GM23338 (cell line): ENCODE measurements at regions not wholly inside any gene's neighbourhood (a gene's known extent, or its start where the extent isn't known, plus 50 kb on each side); places are given as distances from the start of the nearest gene placed in this dataset.

Source experiments
- ATAC-seq: fragments of 200-7000 bp; cut with Tn5 transposase; 3 replicates; pipeline ENCODE4 v1.9.1; 2020
- DNase-seq: peaks from one replicate; pipeline ENCODE4 v3.0.0-alpha.2; 2015; ENCODE audit warnings: low spot score
- H2AFZ ChIP-seq: fragments of 200-600 bp; sonication (generic); 2 replicates; pipeline ENCODE4 v1.8.0; 2016; ENCODE audit warnings: antibody characterized with exemption, mild to moderate bottlenecking, moderate library complexity
- H3F3A ChIP-seq: fragments of 200-600 bp; sonication (generic); replicated peaks from 2 replicates; pipeline ENCODE4 v1.8.0; 2017; ENCODE audit warnings: antibody characterized with exemption, mixed run types, low read depth
- H3K27ac ChIP-seq: fragments of 200-600 bp; sonication (generic); 2 replicates; pipeline ENCODE4 v1.6.1; 2016; ENCODE audit warnings: low read depth
- H3K27me3 ChIP-seq: fragments of 200-600 bp; sonication (generic); 2 replicates; pipeline ENCODE4 v1.8.0; 2016; ENCODE audit warnings: mild to moderate bottlenecking, mixed run types, moderate library complexity; ENCODE audit not compliant: insufficient read depth
- H3K36me3 ChIP-seq: fragments of 200-600 bp; sonication (generic); 2 replicates; pipeline ENCODE4 v1.8.0; 2016; ENCODE audit warnings: mild to moderate bottlenecking; ENCODE audit not compliant: insufficient read depth
- H3K4me1 ChIP-seq: fragments of 200-600 bp; sonication (generic); 2 replicates; pipeline ENCODE4 v1.8.0; 2016; ENCODE audit warnings: mild to moderate bottlenecking, moderate library complexity; ENCODE audit not compliant: insufficient read depth
- H3K4me2 ChIP-seq: fragments of 200-600 bp; sonication (generic); 2 replicates; pipeline ENCODE4 v1.7.1; 2017; ENCODE audit warnings: mixed run types
- H3K4me3 ChIP-seq: fragments of 200-600 bp; sonication (generic); 2 replicates; pipeline ENCODE4 v1.6.1; 2016; ENCODE audit warnings: mixed run types
- H3K79me2 ChIP-seq: fragments of 200-600 bp; sonication (generic); replicated peaks from 2 replicates; pipeline ENCODE4 v1.8.0; 2017; ENCODE audit warnings: mild to moderate bottlenecking; ENCODE audit not compliant: insufficient read depth
- H3K9me2 ChIP-seq: fragments of 200-600 bp; sonication (generic); 2 replicates; pipeline ENCODE4 v1.8.0; 2017; ENCODE audit not compliant: insufficient read depth
- H4K20me1 ChIP-seq: fragments of 200-600 bp; sonication (generic); replicated peaks from 2 replicates; pipeline ENCODE4 v1.8.0; 2017; ENCODE audit warnings: mild to moderate bottlenecking; ENCODE audit not compliant: insufficient read depth
- H3K27ac Mint-ChIP-seq: 2 replicates; pipeline ENCODE4 v1.8.0; 2020; ENCODE audit warnings: inconsistent platforms, mild to moderate bottlenecking, moderate library complexity, mixed read lengths
- H3K27me3 Mint-ChIP-seq: 3 replicates; pipeline ENCODE4 v1.8.0; 2022; ENCODE audit warnings: low read depth, mild to moderate bottlenecking, moderate library complexity, mixed read lengths, inconsistent platforms; ENCODE audit not compliant: insufficient read depth, poor library complexity
- H3K36me3 Mint-ChIP-seq: 3 replicates; pipeline ENCODE4 v1.8.0; 2021; ENCODE audit warnings: low read depth, mild to moderate bottlenecking, inconsistent platforms, moderate library complexity, mixed read lengths
- H3K4me1 Mint-ChIP-seq: 3 replicates; pipeline ENCODE4 v1.8.0; 2020; ENCODE audit warnings: mild to moderate bottlenecking, inconsistent platforms, mixed read lengths
- H3K4me3 Mint-ChIP-seq: 3 replicates; pipeline ENCODE4 v1.8.0; 2021; ENCODE audit warnings: moderate library complexity, mild to moderate bottlenecking, inconsistent platforms, mixed read lengths
- H3K9me3 Mint-ChIP-seq: 3 replicates; pipeline ENCODE4 v1.8.0; 2020; ENCODE audit warnings: moderate library complexity, mild to moderate bottlenecking, inconsistent platforms, mixed read lengths
- CREB1 ChIP-seq: fragments of 250-450 bp; sonication (Bioruptor Pico); IDR thresholded peaks from 2 replicates; pipeline ENCODE4 v1.5.0; 2020; ENCODE audit warnings: low read depth, mild to moderate bottlenecking, moderate library complexity
- CTCF ChIP-seq, 2 experiments: fragments of 200-600 bp in 1 of 2; sonication (generic) in 1 of 2; conservative IDR thresholded peaks; 2 replicates each; pipeline versions ENCODE4 v1.5.1 to v1.6.1; 2016 to 2017; ENCODE audit warnings: antibody characterized with exemption in 2 of 2, low read depth in 2 of 2, mild to moderate bottlenecking in 2 of 2, moderate library complexity in 1 of 2
- EZH2phosphoT487 ChIP-seq: fragments of 200-600 bp; sonication (generic); IDR thresholded peaks from one replicate; pipeline ENCODE4 v1.8.1; 2018; ENCODE audit warnings: antibody characterized with exemption; ENCODE audit not compliant: unreplicated experiment
- JUNB ChIP-seq: IDR thresholded peaks from one replicate; pipeline ENCODE4 v1.6.1; 2016; ENCODE audit warnings: antibody characterized with exemption; ENCODE audit not compliant: unreplicated experiment
- NANOG ChIP-seq: IDR thresholded peaks from 2 replicates; pipeline ENCODE4 v1.6.1; 2016; ENCODE audit warnings: antibody characterized with exemption, borderline replicate concordance
- POLR2AphosphoS5 ChIP-seq: IDR thresholded peaks from 2 replicates; pipeline ENCODE4 v1.6.1; 2016; ENCODE audit warnings: antibody characterized with exemption, low read depth
- STAT1 ChIP-seq: IDR thresholded peaks from one replicate; pipeline ENCODE4 v1.6.1; 2016; ENCODE audit warnings: antibody characterized with exemption; ENCODE audit not compliant: unreplicated experiment
- ZNF331 ChIP-seq: fragments of 250-450 bp; sonication (Bioruptor Pico); IDR thresholded peaks from 2 replicates; pipeline ENCODE4 v1.5.0; 2020; ENCODE audit warnings: low read depth, mild to moderate bottlenecking, moderate library complexity
- ZNF462 ChIP-seq: fragments of 250-450 bp; sonication (Bioruptor Pico); IDR thresholded peaks from 2 replicates; pipeline ENCODE4 v1.5.0; 2020; ENCODE audit warnings: mild to moderate bottlenecking, moderate library complexity

- H4K20me1 ChIP-seq: no peaks in the 10 kb centered on the region
- no peaks in the 10 kb centered on the region for H3K27me3 ChIP-seq
- Mint-ChIP-seq H3K27ac (no peak overlapping the region), H3K36me3 (peaks cover 5% of the 10 kb centered on the region; the same call in 1 of the 3 replicates), H3K9me3 (no peaks in the 10 kb centered on the region), H3K4me1 (peaks cover 35% of the 10 kb centered on the region), H3K27me3 (peaks cover 4% of the 10 kb centered on the region), H3K4me3 (no peak overlapping the region)
- H3K9me2 ChIP-seq: peaks cover 5% of the 10 kb centered on the region; the same call in 1 of the 2 replicates
- no peak overlapping the region for H3K4me3 ChIP-seq
- ATAC-seq: no peak
- no peak for TF ChIP-seq ZNF462 (CRISPR knock-in tag)
- TF ChIP-seq STAT1: no peak
- TF ChIP-seq ZNF331 (CRISPR knock-in tag): no peak
- TF ChIP-seq CREB1: no peak
- TF ChIP-seq JUNB: no peak
- no peak for TF ChIP-seq EZH2phosphoT487
- no peak for TF ChIP-seq CTCF (conservative IDR thresholded peaks at IDR 0.05; ENCODE audit: low read depth in 2 of 2)
- TF ChIP-seq NANOG: no peak
- TF ChIP-seq POLR2AphosphoS5: no peak
- no peaks in the 10 kb centered on the region for H3F3A ChIP-seq
- H3K4me2 ChIP-seq: no peak overlapping the region
- H3K36me3 ChIP-seq: no peaks in the 10 kb centered on the region
- H3K27ac ChIP-seq: no peak overlapping the region
- no peak overlapping the region for H2AFZ ChIP-seq
- no peaks in the 10 kb centered on the region for H3K79me2 ChIP-seq
- H3K4me1 ChIP-seq: peaks cover 24% of the 10 kb centered on the region
- DNase-seq: no peak
Measured at GRCh38 chr6:98484696-98485095, 349.7 kb upstream of the POU3F2 start.
